Stimulated activated CD4-positive, alpha-beta T cell treated with anti-CD3 and anti-CD28 coated beads, Interleukin-4, amount 100 ng/mL, for 4 hours (primary cell): ENCODE measurements at regions not wholly inside any gene's neighbourhood (a gene's known extent, or its start where the extent isn't known, plus 50 kb on each side); places are given as distances from the start of the nearest gene placed in this dataset.

Experiments used
- DNase-seq, 2 experiments: peaks; one replicate each; pipeline ENCODE4 v3.0.0-alpha.2; 2020

GRCh38 chr15:89399238-89400115, 64.9 kb upstream of the POLG start:
- peak in 1 of 2 experiments; percentile 23 for DNase-seq

GRCh38 chr15:89398896-89399237, 64.2 kb upstream of the POLG start:
- no peak for DNase-seq

DNA sequence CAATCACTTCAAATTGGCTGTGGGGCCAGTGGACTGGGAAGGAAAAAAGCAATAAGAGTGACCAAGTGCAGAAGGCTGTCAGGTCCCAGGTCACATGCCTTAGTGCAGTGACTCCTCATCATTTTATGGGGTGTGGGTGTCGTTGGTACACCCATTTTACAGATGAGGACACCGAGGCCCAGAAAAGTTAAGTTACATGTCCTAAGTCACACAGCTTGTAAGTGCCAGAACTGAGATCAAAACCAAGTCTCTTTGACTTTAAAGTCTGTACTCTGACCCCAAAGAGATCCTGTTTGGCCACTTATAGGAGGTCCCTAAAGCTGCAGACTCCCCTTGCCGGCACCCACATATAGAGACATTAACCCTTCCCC, 63.0 kb upstream of the POLG start:
- no peak for DNase-seq

GRCh38 chr15:89396723-89397652, 62.4 kb upstream of the POLG start:
- DNase-seq: no peak

- DNase-seq: no peak
Observed at GRCh38 chr15:89395996-89396395, 61.4 kb upstream of the POLG start.

- no peak for DNase-seq
Observed at GRCh38 chr15:89395461-89395871, 60.8 kb upstream of the POLG start.

DNA sequence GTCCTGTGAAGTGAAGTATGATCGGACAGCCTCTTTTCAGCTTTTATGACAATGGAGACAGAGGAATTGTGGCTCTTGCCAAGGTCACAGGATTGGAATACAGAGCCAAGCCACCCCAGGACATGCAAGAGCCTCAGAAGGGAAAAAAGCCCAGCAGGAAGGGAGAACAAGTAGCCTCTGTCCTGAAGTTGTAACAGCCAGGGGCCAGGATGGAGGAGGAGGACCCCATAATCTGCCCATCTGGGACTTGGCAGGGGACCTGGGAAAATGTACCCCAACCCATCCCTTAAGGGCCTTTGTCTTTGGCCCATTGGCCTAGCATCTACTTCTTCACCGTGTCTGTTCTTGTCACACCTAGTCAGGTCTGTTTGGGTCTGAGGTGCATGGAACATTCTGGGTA, 60.4 kb upstream of the POLG start:
- no peak for DNase-seq

GRCh38 chr15:89393056-89393455, 58.4 kb upstream of the POLG start:
- DNase-seq: no peak

DNA sequence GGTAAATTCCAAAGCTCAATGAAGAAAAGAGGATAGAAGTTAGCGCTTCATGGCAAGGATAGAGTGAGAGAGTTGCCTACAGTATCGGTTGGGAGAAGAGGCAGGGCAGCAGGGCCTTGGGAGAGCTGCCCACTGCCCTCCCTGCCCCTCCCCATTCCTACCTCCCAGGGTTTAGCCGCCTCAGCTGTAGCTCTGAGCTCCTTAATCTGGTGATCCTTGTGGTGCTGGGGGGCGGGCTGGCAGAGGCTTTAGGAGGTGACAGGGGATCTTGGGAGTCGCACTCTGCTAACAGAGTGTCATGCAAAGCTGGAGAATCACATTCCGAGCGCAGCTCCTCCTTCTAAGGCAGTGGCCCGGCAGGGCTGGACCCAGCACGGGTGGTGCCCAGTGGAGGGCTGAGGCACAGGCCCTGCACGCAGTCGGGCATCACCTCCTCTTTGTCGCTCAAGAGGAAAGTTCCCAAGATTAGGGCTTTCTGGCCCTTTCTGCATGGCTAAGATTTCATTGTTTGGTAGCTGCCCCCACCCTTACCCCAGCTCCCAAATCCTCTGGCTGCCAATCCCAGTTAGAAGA, 57.1 kb upstream of the POLG start:
- no peak for DNase-seq

GRCh38 chr15:89389841-89390603, 55.4 kb upstream of the POLG start:
- DNase-seq: no peak

GRCh38 chr15:89387140-89387903, 52.7 kb upstream of the POLG start:
- no peak for DNase-seq

DNA sequence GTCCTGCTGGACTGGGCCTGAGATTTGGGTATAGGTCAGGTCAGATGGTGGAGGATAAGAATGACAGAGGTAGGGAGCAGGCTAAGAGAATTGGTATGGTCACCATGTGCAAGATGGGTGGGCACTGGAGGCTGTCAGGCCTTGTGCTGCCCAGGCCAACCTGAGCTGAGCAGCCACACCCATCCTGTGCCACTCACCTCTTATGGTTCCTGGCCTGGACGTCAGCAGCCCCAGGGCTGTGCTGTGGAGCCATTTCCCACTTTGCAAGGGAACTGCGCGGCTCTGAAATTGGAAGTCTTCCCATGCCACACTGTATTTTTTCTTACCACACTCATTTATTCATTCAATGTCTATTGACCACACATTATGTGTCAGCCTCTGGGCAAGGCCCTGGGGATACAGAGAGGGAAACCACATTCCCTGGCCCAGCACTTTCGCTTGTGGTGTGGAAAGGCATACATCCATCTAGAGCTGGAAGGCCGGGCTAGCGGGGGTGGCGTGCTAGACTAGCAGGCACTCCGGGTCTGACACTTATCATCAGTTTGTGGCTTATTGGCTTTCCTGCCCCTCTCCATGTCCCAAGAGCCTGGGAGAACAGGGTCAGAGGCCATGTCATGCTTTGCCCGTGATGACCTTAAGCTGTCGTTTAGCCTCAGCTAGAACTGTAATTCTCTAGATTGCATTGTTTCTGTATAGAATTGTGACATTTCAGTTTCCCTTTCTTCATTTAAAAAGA, 51.1 kb upstream of the POLG start:
- DNase-seq: no peak
